HG03521 (cell line): ENCODE measurements at regions not wholly inside any gene's neighbourhood (a gene's known extent, or its start where the extent isn't known, plus 50 kb on each side); places are given as distances from the start of the nearest gene placed in this dataset.
"Not testable (repeated sequence)": the region's sequence is repeated elsewhere in the genome, so short reads cannot be mapped to it uniquely, and the experiment has no call there.

Source experiments
- ATAC-seq: cut with Tn5 transposase; IDR thresholded peaks from one replicate; pipeline ENCODE4 v1.9.1; 2021; ENCODE audit warnings: mild to moderate bottlenecking, moderate library complexity; ENCODE audit not compliant: unreplicated experiment

DNA sequence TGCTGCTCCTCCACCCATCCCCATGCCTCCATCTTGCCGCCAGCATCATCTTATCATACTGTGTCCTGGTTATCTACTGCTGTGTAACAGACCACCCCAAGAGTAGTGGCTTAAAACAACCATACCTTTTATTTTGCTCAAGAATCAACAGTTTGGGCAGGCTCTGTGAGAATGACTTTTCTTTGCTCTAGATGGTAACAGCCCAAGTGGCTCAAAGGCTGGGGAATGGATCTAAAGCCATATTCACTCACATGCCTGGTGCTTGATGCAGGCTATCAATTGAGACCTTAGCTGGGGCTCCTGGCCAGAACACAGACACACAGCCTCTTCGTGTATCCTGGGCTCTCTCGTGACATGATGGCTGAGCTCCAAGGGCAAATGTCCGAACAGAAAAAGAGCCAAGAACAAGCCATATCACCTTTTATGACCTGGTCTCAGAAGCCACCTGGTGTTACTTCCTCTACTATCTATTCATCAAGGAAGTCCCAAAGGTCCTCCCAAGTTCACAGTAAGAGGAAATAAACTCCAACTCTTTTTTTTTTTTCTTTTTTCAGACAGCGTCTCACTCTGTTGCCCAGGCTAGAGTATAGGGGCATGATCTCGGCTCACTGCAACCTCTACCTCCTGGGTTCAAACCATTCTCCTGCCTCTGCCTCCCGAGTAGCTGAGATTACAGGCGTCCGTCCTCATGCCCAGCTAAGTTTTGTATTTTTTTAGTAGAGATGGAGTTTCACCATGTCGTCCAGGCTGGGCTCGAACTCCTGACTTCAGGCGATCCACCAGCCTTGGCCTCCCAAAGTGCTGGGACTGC, 159.3 kb upstream of the JARID2 start:
- ATAC-seq: no peak

DNA sequence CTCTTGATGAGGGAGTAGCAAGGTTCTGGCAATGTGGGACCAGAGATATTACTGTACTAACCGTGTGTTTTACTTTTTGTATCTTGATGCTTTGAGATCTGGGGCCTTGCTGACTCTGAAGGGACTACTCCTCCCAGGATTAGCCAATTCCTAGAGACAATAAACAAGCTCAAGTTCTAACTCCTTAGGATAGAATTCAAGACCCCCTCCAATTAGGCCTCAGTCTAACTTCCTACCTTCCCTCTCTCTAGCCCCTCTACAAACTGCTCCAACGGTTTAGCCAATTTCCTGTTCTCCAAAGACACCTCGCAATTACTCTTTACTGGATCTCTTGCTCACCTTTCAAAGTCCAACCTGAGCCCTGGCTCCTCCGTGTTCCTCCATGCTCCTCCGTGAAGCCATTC, 158.7 kb upstream of the JARID2 start:
- ATAC-seq: no peak

DNA sequence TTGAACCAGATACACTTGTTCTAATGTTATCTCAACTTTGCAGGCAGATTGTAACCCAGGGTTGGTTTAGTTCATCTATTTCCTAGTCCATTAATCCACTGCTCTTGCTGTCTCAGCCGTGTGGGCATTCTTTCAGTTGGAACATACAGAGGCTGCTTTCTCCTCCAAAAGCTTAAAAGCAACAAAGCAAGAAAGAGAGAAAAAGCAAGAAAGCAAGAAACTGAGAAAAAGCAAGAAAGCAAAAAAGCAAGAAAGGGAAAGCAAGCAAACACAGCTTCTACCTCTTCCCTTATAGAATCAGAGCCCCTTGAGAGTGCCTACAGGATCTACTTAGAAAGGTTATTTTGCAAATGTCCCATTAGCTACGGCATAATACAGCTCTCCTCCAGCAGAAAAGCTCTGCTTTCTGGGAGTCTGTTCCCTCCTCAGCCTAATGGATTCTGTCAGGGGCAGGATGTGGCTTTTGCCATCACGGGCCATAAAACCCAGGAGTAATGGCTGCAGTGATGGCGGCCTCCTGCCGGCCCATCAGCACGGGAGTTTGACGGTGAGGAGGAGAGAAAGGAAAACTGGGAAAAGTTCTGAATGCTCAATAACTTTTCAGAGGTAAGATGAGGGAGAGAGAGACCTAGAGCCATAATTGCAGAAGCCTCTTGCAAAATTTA, 156.8 kb upstream of the JARID2 start:
- ATAC-seq: no peak

DNA sequence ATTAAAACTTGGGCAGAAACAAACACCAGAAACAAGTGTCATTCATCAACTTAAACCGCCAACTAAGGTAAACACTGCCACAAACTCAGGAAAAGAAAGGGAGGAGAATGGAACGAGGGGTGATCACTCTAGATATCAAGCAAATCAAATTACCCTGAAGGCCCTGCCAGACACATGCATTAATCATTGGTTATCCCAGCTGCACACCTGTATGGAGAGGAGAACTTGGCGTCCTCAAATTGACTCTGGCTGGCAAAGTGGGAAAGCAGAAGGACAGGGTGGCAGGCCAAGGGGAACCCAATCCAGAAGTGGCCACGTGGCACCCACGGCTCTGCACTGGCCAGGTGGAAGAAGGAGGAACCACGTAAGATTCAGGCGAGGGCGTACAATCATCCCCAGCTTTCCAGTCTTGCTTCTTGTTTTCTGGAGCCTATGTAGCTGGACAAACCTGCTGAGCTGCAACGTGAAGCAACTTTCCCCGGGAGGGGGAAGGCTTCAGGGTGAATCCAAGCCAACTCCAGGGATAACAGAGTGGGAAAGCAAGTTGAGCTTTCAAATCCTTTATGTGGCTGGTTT, 156.2 kb upstream of the JARID2 start:
- ATAC-seq: no peak

DNA sequence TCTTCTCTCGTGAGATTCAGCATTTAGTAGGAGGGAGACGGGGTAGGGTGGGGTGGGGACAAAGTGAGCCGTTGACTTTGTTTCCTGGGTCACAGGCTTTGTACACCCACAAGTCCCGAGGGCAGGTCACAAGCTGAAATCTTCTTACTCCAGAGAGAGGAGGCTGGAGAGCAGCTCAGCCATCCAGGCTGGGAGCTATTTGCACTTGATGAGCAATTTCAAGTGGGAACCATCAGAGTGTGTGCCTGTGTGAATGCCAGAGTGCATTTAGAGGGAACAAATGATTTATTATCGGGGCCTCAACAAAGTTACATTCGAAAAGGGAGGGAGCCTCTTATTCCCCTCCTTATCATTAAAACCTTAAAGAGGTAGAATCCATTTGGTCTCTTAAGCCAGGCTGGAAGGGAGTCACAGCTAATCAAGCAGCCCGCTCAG, 155.7 kb upstream of the JARID2 start:
- ATAC-seq: no peak

DNA sequence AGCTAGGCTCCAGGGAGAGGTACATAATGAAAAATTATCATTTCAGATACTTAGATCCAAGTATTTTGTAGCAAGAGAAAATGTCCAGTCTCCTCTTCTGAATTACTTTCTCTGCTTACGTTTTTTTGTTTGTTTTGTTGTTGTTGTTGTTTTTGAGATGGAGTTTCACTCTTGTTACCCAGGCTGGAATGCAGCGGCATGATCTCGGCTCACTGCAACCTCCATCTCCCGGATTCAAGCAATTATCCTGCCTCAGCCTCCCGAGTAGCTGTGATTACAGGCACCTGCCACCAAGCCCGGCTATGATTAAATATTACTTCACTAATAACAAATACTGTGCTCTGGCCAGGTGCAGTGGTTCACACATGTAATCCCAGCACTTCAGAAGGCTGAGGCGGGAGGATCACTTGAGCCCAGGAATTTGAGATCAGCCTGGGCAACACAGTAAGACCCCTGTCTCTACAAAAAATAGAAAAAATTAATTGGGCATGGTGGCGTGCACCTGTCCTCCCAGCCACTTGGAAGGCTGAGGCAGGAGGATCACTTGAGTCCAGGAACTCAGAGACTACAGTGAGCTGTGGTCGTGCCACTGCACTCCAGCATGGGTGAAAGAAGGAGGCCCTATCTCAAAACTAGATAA, 155.0 kb upstream of the JARID2 start:
- no peak for ATAC-seq

DNA sequence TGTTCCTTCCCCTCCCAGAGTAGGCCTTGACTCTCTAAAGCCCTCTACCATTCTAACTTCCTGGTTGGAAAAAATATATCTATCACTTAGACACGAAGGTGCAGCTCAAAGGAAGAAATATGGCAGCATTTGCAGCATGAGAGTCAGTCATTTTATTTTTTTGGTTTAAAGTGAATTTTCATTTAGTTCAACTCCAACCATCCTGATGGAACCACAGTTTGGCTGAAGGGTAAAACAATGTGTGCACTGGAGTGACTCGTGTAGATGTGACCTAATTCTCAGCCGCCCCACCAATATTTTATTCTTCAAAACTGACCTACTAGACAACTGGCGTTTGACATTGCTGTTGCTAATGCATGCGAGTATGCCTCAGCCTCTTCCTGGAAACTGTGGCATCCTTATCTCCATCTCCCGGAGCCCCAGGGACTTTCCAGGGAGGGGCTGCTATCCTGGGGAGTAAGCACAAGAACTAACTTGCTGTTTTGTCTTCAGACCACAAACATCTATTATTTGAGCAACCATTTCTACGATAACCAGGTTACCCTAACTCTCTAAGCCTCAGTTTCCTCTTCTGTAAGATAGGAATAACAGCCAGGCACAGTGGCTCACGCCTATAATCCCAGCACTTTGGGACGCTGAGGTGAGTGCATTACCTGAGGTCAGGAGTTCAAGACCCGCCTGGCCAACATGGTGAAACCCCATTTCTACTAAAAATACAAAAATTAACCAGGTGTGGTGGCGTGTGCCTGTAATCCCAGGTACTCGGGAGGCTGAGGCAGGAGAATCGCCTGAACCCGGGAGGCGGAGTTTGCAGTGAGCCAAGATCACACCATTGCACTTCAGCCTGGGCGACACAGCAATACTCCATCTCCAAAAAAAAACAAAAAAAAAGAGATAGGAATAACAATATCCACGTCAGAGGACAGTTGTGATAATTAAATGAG, 148.7 kb upstream of the JARID2 start:
- ATAC-seq: no peak

DNA sequence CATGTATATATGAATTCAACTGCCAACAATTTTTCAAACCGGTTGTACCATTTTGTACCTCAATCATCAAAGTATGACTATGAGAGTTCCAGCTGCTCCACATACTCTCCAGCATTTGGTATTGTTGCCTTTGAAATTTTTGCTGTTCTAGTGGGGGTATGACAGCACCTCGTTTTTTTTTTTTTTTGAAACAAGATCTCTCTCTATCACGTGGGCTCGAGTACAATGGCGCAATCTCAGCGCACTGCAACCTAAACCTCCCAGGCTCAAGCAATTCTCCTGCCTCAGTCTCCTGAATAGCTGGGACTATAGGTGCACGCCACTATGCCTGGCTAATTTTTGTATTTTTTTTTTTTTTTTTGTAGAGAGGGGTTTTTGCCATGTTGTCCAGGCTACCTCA, 144.7 kb upstream of the JARID2 start:
- no peak for ATAC-seq

DNA sequence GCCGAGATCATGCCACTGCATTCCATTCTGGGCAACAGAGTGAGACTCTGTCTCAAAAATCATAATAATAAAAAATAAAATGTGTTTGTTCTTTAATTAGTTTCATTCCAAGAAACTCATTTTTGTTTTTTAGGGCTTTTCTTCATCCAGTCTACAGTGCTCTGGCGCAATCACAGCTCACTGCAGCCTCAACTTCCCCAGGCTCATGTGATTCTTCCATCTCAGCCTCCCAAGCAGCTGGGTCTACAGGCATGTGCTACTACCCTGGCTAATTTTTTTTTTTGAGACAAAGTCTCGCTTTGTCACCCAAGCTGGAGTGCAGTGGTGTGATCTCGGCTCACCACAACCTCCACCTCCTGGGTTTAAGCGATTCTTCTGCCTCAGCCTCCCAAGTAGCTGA, 143.6 kb upstream of the JARID2 start:
- ATAC-seq: no peak

DNA sequence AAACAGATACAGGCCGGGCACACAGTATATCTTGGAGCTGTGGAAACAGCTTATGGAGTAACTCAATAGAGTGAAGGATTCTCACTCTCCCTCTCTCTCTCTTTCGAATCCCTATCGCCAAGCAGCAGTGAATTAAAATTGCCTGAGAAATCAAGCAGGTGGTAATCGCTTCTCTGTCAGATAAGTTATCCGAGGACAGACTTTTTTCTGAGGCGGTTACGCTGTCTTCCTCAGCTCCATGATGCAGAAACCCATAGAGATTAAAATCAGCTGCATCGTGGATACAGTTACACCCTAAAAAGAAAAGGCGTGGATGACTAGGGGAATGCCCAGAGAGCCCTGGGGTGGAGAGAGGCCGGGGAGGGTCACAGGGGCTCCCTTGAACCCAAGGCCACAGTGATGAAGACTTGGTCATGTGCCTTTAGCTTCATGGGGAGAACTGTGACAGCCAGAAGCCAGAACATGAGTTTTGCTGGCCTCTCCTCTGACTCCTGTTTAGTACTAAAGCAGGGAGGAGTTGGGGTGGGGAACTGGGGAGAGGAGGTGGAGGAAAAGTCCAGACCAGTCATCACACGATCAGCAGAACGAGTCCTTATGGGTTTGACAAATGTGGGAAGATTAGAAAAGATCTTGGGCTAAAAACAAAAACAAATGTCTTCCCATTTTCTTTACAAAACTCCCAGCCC, 138.8 kb upstream of the JARID2 start:
- ATAC-seq: no peak

DNA sequence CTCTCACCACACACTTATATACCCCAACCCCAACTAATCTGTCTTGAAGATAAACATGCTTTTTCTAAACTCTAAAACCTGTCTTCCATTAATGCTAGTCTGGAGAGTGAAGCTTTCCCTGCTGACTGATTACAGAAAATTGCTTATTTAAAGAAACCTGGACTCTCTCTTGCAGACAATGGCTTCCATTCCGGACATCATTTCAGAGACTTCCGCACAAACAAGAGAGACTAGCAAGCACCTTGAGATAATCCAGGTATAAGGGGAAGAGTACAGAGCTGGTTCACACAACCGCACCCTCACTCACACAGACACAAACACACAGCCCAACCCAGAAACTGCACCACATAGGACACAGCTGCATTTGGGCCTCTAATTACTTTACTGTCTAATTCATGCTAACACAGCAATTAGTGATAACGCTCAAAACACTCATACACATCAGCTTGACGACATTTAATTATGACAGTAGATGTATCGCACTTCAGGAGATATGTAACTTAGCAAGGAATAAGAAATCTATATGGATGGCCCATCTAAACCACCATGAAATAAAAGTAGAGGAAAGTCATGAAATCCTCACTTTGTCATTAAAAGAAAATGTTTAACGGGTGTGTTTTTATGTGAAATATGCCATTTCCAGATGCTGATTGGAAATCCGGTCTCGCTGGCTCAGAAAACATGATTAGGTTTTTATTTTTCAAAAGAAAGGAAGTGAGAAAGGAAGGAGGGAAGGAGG, 138.1 kb upstream of the JARID2 start:
- no peak for ATAC-seq

DNA sequence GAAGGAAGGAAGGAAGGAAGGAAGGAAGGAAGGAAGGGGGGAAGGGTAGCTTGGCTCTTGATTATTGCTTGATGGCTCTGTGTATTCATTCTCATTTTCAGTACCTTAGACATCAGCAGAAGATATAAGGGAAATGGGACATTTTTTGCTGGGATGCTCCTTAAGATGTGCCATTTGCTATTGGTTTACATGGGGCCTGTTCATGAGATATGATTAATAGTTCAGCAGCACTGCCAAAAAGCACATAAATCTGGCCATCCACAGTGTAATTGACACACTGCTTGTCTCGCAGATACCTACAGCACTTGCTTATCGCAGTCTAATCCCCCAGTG, 137.5 kb upstream of the JARID2 start:
- no peak for ATAC-seq

DNA sequence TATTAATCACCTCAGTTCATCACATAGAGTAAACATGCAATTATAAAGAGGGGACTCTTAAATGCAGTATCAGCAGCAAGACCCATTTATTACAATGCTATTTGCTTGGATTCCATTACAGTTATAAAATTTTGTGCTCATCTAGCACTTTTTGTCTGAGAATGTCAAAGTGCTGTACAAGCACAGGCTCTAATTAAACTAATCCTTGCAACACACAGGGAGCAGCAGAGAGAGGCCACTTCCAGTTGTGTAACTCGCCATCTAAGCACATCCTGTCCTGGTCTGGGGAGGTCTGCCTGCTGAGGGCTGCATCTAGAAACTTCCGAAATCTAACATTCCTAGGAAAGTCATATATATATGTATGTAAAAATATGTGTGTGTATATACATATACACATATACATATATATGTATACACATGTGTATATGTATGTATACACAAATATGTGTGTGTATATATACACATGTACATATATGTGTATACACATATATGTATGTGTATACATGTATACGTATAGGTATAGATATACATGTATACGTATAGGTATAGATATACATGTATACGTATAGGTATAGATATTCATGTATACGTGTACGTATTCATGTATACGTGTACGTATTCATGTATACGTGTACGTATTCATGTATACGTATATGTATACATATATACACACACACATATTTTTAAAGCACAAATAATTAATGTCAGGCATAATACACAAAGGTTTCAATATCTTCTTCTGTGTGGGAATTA, 136.4 kb upstream of the JARID2 start:
- no peak for ATAC-seq

DNA sequence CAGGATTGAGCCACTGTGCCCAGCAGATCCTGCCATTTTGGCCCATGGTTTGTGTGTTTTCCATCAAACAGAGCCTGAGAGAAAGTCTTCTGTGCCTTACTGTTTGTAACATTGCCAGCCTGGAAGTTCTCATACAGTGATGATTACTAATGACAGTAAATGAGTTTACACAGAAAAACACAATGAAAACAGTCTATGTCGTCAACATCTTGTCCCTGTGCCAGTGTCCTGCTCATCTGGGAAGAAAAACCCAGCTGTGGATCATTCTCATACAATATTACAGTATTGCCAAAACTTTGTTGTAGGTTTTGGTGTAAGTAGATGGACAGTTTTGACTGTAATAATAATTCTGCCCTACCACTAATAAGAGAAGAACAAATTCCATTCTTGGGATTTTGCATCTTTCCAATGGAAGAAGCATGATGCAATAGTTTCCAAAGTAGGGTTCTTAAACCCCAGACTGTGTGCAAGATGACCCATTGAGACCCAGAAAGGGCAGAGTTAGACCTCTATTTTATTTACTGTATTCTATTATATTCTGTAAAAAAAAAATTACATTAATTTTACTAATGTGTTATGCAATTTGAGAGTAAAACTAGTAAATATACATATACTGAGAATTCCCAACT, 135.0 kb upstream of the JARID2 start:
- ATAC-seq: no peak

DNA sequence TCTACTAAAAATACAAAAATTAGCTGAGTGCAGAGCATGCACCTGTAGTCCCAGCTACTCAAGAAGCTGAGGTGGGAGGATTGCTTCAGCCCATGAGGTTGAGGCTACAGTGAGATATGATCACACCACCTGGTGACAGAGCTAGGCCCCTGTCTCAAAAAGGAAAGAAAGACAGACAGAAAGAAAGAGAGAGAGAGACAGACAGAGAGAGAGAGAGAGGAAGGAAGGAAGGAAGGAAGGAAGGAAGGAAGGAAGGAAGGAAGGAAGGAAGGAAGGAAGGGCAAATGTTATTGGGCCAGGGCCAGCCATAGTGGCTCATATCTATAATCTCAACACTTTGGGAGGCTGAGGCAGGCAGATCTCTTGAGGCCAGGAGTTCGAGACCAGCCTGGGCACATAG, 134.3 kb upstream of the JARID2 start:
- not testable (repeated sequence) for ATAC-seq

DNA sequence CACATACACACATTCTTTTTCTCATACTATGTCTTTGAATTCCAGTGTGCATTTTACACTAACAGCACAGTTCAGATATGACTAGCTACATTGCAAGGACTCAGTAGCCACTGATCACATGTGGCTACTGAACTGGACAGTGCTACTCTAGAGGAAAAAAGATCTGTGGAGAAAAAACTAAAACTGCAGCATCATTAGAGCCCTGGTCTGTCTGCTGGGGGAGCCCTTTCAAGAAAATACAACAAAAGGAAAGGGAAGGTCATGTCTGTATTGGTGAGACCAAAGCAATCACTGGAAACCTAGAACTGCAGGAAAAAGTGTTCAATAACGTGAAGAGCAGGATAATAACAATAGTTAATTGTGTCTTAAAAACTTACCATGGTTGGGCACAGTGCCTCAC, 132.3 kb upstream of the JARID2 start:
- ATAC-seq: no peak

DNA sequence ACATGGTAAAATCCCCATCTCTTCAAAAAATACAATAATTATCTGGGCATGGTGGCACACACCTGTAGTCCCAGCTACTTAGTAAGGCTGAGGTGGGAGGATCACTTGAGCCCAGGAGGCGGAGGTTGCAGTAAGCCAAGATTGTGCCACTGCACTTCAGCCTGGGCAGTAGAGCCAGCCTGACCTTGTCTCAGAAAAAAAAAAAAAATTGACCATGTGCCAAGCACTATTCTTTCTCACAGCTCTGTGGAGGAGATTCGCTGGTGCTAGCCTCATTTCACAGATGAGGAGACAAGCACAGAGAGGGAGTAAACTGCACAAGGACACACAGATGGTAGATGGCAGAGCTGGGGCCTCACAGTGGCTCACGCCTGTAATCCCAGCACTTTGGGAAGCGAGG, 131.8 kb upstream of the JARID2 start:
- no peak for ATAC-seq

DNA sequence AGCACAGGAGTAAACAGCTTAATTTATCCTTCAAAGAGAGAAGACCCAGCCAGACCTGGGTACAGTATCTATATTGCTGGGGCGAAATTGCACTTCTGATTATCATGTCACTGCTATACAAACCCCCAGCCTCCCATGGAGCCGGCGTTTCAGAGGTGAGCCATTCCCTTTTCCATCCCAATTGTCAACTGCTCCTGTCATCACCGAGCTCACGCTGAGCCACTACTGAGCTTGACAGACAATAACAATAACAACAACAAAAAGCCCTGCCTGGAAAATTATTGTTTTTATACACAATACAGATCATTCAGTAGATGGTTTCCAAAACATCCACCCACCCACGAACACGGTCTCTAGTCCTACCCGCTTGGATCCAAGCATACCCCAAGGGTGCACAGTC, 129.0 kb upstream of the JARID2 start:
- ATAC-seq: no peak
